ENCODE measurements at regions not wholly inside any gene's neighbourhood (a gene's known extent, or its start where the extent isn't known, plus 50 kb on each side); places are given as distances from the start of the nearest gene placed in this dataset.

DNA sequence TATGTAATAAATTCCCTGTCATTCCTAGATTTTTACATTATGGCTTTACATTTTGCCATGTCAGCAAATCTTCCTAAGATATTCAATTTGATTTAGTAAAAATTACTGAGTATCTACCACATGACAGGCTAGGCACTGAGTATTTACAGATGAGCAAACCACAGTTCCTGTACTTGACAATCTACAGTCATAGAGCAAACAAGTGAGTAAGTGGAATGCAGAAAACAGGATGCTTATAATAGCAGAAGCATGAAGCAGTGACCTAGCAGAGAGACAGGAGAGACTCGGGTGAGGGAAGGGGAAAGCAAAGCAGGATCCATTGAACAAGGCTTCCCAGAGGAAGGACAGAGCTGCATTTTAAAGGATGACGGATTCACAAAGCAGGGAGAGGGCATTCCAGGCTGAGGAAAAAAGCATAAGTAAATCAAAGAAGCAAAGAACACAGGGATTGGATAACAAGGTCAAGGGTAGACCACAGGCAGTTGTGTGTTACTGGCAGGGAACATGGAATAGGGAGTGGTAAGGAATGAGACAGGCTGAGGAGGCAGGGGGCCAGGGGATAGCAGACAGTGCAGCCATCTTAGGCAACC is 124.7 kb upstream of the C1QTNF7 start:
- TF ChIP-seq, protein P1, sequence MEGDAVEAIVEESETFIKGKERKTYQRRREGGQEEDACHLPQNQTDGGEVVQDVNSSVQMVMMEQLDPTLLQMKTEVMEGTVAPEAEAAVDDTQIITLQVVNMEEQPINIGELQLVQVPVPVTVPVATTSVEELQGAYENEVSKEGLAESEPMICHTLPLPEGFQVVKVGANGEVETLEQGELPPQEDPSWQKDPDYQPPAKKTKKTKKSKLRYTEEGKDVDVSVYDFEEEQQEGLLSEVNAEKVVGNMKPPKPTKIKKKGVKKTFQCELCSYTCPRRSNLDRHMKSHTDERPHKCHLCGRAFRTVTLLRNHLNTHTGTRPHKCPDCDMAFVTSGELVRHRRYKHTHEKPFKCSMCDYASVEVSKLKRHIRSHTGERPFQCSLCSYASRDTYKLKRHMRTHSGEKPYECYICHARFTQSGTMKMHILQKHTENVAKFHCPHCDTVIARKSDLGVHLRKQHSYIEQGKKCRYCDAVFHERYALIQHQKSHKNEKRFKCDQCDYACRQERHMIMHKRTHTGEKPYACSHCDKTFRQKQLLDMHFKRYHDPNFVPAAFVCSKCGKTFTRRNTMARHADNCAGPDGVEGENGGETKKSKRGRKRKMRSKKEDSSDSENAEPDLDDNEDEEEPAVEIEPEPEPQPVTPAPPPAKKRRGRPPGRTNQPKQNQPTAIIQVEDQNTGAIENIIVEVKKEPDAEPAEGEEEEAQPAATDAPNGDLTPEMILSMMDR (conservative IDR thresholded peaks at IDR 0.05; ENCODE audit: low read length) = no peak
- TF ChIP-seq EZH2phosphoT487 (IDR thresholded peaks at IDR 0.05; ENCODE audit: borderline replicate concordance) = no peak
